Midbrain (tissue), 1 donor: ENCODE measurements at regions not wholly inside any gene's neighbourhood (a gene's known extent, or its start where the extent isn't known, plus 50 kb on each side); places are given as distances from the start of the nearest gene placed in this dataset.

Experiments
- DNase-seq: peaks from one replicate; lab custom pipeline; 2025; lab: John Stamatoyannopoulos, UW

DNA sequence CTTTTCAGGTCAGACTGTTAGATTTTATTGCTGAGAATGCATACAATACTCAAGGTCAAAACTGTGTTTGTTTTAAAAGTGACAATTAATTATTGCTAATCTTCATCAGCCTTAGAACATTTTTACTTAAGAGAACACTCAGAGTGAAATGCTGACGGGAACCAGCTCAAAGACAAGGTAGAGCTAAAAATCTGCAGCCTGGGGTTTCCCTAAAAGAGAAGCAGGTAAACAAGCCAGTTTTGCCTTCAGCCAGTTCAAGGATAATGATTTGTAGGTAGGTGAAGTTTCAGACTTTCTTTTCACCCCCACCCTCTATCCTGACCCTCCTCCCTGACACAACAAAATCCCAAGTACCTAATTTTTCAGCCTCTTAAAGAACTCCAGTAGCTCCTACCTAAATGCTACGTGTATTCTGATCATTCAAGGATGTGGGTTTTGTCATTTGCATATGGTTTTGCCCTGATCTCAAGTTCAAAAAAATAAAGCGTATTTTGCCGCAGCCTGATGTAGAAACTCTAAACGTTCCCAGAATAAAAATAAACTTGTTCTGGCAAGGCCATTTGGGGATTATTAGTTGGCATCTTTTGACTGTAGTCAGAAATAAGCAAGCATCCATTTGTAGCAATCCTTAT lies 407.2 kb downstream of the EFNA5 start:
- no peak for DNase-seq

DNA sequence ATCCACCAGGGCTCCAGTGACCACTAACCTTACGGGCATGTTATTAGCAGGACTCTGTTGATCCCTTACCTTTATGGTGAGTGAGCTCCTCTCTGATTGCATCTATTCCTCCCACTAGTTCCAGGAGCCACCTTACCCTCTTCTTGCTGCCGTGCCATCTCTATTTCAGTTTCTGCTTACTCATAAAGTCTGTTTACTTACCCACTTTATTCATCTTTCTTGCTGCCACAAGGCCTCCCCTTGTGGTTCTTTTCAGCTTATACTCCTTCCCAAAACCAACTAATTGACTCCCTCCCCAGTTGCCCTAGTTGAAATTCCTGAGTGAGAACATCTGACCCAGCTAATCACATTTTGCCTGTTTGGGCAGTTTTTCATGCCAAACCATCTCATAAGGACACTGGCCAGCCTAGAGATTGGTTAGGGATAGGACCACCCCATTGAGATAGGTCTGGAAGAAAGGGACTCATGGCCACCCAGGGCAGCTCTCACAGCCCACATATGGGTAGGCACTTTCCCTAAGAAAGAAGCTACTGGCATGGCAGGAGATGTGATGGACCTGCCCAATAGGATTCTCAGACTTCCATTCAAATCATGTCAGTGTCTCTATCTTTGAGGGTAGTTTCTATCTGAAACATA lies 412.7 kb downstream of the EFNA5 start:
- no peak for DNase-seq

DNA sequence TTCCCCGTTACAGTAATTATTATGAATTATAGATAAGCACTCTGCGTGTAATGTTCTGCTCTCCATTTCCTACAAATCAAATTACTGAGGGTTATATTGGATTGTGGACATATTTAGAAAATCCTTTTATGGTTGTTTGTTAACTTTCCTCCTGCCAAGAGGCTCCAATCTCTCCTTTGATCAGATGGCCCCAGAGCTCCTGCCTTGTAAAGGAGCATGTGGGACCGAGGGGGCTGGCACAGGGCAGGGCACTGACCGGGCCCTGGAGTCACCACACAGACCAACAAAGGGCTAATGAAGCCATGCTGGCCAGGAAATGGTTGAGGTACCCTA lies 415.9 kb downstream of the EFNA5 start:
- DNase-seq = no peak

DNA sequence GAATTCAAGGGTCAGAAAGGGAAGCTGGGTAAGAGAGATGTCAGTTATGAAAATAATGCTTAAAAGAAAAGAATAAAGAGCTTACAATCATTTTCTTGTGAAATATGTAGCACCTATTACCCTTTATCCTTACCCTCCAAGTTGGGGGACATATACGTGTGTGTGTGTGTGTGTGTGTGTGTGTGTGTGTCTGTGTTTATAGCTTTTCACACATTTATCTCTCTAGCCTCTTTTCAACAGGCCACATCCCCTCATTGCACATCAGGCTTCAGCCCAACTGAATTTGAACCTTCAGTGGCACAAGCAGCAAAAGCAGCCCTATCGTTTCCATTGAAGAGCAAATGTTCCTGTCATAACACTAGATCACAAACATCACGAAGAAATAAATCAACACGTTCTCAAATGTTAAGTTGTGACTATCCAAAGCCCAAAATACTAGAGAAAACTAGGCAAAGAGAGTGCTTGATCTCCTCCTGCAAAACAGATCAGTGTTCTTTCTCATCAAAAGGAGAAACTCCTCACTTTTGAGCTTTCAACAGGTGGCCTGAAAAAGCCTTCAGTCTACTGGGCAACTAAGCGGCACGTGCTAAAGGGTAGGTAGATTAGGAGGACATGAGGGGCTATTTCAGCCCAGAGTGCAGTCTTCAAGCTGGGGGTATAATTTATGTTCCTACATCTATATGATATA lies 416.4 kb downstream of the EFNA5 start:
- DNase-seq = no peak

DNA sequence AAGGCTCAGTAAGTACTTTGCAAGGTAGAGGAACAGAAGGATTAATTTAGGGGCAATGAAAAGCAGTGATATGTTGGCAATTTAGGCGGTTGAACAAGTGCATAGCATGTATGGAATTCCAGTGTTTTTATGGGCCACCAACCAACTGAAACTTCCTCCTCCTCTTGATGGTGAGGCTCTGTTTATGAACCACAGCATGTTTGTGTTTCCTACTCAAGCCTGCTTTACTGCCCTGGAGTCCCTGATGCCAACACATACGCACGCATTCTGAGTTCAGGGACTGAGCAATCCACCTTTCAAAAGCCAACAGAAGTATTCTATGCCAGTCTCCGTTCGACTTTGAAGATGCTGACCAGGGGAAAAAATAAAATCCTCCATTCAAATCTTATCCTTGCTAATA lies 417.5 kb downstream of the EFNA5 start:
- no peak for DNase-seq

DNA sequence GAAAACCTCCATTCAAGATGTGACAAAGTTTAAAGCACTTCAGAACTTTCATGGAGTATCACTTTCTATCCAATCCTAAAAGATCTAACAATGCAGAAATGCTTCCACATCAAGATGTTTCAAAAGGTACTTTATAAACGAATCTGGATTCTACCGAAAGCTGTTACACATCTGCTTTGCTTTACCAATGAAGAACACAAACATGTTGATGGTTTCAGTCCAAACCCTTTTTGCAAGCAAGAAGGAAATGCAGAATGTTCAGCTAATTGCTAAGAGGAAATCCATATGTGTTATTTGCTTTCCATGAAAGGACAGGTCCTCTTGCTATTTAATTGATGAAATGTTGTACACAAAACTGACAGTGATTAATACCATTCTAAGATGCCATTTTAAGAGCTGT lies 419.6 kb downstream of the EFNA5 start:
- no peak for DNase-seq

DNA sequence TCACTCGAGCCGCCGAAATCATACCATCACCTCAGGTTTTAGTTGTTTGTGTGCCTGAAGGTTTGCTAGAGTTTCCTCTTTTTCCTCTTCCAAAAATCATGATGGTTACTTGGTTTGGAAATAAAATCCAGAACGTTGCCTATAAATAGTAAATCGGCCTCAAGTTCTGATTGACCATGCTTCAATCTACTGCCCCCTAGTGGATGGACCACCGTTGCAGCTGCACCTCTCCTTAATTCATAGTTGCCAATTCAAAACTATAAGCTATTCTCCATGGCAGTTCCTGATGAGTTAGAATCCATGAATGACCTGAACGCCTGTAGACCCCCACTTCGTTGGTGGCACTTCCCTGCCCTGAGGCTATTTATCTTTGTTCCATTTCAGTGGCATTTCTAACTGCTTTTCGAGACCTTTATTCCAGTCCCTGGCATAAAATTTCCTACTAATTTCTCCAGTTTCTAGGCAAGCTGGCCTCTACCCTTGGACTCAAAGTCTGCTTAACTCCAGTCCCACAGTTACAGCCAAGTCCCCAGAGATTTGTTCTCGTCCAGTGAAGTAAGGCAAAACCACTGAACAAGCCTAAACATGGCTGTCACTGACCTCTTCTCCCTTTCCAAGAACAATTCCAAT lies 422.6 kb downstream of the EFNA5 start:
- DNase-seq = peak; percentile 25

DNA sequence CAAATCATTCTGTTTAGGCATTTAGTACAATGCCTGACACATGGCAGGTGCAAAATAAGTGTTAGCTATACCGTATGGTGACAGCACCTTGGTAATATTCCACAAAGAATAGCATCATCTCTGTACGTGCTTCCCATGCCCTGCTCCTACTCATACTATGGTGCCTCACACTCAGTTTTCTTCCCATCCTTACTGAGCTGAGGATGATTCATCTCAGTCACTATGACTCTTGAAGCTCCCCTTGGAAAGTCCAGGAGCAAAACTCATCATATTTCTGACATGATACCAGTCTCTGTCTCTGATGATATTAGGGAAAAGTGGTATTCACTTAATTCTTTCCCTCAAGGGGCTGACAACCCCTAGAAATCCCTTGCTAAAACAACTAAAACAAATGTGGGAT lies 423.3 kb downstream of the EFNA5 start:
- no peak for DNase-seq

DNA sequence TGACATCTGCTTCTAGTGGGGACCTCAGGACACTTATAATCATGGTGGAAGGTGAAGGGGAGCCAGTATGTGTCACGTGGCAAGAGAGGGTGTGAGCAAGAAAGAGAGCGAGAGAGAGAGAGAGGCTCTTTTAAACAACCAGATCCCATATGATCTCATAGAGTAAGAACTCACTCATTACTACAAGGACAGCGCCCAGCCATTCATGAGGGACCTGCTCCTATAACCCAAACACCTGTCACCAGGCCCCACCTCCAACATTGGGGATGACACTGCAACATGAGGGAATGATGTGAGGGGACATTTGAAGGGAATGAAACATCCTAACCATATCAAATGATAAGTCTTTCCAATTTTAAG lies 427.5 kb downstream of the EFNA5 start:
- DNase-seq = no peak

DNA sequence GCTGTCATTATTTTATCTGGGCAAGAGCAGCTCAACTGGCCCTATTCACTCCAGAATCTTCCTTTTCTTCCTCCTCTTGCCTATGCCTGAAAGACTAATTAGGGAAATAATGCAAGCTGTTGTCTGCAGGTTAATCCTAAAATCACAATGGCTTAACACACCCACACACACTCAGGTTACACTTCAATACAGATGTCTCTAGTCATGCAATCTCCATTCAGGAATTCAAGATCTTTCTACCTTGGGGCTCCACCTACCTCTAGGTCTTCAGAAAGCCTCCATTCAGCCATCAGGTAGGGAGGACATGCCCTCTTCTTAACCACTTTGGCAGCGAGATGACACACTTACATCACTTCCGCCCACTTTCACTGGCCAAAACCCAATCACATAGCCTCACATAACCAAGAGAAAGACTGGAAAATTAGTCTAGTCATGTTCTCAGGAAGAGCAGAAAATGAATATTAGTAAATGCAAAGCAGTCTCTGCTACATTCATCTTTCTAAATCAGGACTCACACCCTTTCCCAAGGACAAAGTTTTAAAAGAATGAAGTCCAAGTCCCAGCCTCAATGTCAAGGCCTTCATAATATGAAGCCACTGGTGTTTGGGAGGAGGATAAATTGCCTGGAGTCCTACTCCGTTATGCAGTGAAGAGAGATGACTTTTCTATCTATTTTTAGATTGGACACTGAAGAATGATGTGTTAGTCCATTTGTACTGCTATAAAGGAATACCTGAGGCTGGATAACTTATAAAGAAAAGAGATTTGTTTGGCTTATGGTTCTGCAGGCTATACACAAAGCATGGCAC lies 428.1 kb downstream of the EFNA5 start:
- no peak for DNase-seq

DNA sequence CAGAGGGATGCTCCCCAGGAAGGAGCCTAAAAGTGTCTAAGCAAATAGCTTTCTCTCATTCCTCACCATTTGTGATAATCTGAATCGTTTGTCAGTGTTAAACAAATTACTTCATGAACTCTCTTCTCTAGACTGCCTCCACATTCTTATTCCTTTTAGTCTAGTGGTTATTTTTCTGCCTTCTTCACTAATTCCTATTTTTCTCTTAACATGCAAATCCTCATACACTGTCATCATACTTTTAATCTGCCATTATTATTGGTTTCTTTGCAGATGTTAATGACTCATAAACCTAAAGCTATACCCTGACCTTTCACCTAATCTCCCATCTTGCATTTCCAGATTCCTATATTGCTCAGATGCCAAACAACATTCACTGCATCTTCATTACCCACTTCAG lies 428.9 kb downstream of the EFNA5 start:
- DNase-seq = no peak

DNA sequence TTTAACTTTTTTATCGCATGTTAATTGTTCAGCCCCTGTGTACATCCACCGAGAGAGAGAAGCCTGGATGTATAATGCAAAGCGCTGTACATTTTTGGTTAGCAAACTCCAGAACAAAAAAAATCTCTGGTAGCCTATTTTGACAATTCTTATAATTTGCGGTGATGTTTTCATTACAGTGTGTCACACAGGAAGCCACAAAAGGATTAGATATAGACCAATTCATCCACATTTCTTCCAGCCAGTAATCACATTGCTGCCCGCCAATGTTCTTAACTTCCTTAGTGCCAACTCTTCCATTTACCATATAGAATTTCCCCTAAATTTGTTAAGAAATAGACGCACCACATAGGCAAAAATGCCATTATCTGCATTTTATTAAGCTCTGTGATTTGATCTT lies 435.6 kb downstream of the EFNA5 start:
- DNase-seq = no peak

DNA sequence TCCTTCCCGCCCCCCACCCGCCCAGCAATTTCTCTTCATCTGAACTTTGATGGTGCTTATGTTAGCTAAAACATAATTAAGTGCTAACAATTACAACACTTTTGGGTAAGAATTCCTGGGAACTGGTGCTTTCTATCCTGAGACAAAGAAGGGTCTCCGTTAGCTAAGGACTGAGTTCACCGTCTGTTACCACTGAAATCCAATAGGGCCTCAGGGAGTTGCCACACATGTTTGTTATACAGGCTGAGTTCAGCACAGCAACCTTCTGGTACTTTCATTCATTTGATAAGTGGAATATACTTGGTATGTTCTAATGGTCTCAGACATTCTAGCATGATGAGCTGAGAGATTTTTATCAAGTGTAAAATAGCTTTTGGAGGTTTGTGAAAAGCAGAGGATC lies 437.9 kb downstream of the EFNA5 start:
- no peak for DNase-seq

DNA sequence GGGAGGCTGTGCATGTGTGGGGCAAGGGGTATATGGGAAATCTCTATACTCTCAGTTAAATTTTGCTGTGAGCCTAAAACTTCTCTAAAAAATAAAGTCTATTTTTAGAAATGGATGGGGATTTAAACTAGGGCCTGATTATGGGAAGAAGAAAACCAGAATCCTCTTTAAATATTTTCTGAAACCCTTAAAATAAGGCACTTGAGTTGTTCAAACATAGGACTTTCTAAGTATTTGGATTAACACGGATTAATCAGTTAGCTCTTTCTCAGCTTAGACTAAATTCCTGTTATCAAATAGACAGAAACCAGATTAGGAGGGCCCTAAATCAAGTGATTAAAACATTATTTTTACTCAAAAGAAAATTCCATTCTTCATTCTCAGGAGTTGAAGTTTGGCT lies 438.4 kb downstream of the EFNA5 start:
- DNase-seq = no peak

DNA sequence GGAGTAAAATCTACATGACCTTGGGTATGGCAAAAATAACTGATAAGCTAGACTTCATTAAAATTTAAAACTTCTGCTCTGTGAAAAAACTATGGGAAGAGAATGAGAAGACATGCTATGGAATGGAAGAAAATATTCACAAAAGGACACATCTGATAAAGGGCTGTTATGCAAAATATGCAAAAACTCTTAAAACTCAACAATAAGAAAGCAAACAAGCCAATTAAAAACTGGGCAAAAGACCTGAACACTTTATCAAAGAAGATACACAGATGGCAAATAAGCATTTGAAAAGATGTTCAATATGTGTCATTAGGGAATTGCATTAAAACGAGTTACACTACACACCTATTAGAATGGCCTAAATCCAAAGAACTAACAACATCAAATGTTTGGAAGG lies 439.5 kb downstream of the EFNA5 start:
- no peak for DNase-seq

DNA sequence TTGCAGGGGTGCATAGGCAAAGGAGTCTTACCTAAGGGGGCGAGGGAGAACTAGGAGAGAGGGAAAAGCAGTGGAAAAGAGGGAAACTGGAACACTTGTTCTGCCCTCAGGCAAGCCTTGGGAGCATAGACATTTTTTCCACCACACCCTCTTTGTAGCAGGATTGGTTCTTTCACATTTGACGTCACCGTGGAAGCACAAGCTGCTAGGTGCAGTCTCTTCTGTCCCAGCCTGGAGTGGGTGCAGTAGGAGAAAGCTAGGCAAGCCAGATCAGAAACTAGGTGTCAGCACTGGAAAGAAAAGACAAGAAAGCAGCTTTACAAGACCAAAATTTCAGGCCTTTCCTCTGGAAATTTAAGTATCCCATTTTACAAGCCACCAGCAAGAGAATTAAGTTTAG lies 440.4 kb downstream of the EFNA5 start:
- DNase-seq = no peak

DNA sequence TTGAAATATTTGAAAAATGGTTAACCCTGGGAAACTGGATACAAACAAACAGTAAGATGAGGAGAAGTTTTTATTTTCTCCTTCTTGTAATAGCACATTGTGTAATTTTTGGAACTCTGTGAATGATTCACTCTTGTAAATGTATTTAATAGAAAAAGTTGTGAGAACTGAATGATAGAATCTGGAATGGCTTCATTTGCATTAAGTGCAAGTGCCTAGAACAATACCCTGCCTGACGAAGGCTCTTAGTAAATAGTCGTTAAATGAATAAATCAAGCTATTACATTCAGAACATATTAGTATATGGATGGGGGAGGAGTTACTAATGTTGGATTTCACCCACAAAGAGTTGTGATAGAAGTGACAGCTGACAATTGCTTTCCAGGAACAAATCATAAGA lies 442.5 kb downstream of the EFNA5 start:
- DNase-seq = no peak

DNA sequence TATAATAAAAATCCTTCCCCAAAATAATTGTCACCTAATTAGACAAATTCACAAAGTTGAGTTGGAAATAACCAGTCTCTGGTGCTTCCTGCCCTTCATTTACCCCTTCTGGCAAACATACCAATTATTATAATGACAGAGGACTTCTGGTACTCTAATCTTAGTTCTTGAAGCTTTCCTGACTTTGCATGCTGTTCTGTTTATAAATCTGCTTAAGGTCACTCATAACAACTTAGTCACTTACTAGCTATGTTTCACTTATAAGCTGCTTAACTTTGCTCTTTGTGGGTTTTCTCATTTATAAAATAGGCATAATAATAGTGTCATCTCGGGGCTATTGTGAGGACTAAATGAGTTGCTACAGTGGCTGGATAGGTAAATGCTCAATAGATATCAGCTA lies 446.5 kb downstream of the EFNA5 start:
- no peak for DNase-seq

DNA sequence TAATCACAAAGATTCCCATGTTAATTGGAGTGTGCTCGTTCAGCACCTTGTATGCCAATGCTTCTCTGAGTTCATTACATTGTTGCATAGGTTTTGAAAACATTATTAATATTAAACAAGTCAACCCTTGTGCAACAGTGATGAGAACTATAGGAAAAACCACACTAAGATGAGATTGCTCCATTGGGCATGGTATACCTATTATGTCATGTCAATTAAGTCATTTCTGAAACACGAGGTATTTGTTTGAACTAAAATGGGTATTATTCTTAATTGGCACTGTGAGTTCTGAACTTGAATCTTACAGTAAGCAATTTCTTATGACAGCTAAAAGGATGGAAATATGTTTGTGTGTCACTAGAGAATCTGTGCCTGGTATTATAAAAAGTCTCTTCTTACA lies 447.7 kb downstream of the EFNA5 start:
- no peak for DNase-seq

DNA sequence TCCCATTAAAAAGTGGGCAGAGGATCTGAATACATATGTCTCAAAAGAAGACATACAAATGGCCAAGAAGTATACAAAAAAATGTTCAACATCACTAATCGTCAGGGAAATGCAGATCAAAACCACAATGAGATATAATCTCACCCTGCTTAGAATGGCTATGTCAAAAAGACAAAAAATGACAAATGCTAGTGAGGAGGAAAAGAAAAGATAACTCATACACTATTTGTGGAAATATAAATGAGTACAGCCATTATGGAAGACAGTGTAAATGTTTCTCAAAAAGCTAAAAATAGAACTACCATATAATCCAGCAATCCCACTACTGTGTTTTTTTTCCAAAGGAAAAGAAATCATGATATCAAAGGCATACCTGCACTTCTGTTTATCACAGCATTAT lies 450.7 kb downstream of the EFNA5 start:
- DNase-seq = no peak

DNA sequence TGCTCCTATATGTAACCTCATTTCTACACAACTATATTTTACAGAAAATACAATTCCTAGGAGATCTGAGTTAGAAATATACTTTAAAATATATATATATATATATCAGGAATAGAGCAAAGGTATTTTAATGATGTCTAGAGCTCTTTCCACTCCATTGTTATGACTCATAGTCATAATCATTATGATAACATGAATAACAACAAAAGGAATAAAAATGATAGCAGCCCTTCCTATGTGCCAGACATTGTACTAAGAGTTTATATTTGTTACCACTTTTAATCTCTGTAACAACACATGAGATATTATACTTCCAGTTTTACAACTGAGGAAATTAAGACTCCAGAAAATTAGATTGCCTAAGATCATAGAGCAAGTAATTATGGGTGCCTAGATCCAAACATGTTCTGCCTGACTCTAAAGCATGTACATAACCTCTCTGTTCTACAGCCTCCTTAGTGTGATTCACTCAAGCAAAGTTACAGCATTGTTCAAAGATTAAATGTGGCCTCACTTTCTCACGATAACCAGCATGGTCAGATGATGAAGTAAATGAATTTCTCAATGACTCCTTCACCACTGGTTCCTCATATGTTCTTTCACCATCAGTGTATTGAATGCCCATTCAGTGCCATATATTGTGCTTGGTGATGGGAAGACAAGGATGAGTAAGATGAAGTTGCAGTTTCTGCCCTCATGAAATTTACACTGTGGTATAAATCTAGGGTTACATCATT lies 452.1 kb downstream of the EFNA5 start:
- DNase-seq = no peak

DNA sequence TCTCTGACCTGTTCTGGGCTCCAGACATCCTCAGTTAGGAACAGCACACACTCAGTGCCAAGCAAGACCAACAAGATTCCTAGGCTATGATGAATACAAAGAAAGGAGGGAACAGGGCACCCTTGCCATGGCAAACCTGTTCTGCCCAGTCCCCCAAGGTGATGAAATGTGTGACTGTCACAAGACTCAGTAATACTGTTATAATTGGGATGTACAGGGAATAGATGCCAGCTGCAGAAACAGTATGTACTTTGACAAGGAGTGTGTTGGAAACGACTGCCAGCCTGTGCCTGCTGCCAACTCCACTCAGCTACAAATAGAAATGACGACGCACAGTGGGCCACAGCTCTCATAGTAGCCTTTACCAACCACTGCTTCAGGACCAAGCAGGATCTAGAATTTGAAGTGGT lies 453.0 kb downstream of the EFNA5 start:
- peak; percentile 19 for DNase-seq
